WI38 (cell line): ENCODE measurements at regions not wholly inside any gene's neighbourhood (a gene's known extent, or its start where the extent isn't known, plus 50 kb on each side); places are given as distances from the start of the nearest gene placed in this dataset.

Experiments
- H3K4me3 ChIP-seq: 2 replicates; pipeline ENCODE4 v1.5.1; 2011; ENCODE audit warnings: low read depth, mild to moderate bottlenecking, control low read depth, low read length
- CTCF ChIP-seq: IDR thresholded peaks from 2 replicates; pipeline ENCODE4 v1.5.1; 2012; ENCODE audit warnings: low read depth, mild to moderate bottlenecking, control low read depth, low read length

GRCh38 chr5:133669472-133669871 lies 57.1 kb upstream of the FSTL4 start:
- H3K4me3 ChIP-seq, result no peak overlapping the region
- no peak for TF ChIP-seq CTCF

- no peak overlapping the region for H3K4me3 ChIP-seq
- no peak for TF ChIP-seq CTCF
These were observed 56.1 kb upstream of the FSTL4 start for GRCh38 chr5:133668458-133668857.

- no peak overlapping the region for H3K4me3 ChIP-seq
- TF ChIP-seq CTCF, result no peak
These were observed 54.9 kb upstream of the FSTL4 start for GRCh38 chr5:133667217-133667616.

GRCh38 chr5:133665571-133665970 lies 53.2 kb upstream of the FSTL4 start:
- H3K4me3 ChIP-seq, result no peak overlapping the region
- no peak for TF ChIP-seq CTCF

- no peak for TF ChIP-seq CTCF
- no peak overlapping the region for H3K4me3 ChIP-seq
These were observed 52.1 kb upstream of the FSTL4 start for GRCh38 chr5:133664422-133664821.

GRCh38 chr5:133663397-133664054 lies 51.2 kb upstream of the FSTL4 start:
- H3K4me3 ChIP-seq, result no peak overlapping the region
- no peak for TF ChIP-seq CTCF

GRCh38 chr5:133662578-133662977 lies 50.2 kb upstream of the FSTL4 start:
- no peak overlapping the region for H3K4me3 ChIP-seq
- no peak for TF ChIP-seq CTCF
